LNCAP (cell line): ENCODE measurements at regions not wholly inside any gene's neighbourhood (a gene's known extent, or its start where the extent isn't known, plus 50 kb on each side); places are given as distances from the start of the nearest gene placed in this dataset.

Source experiments
- TF ChIP-seq, protein P1 (sequence below): fragments of 450-650 bp; IDR thresholded peaks from 2 replicates; pipeline ENCODE4 v1.5.1; 2017; ENCODE audit warnings: mild to moderate bottlenecking

GRCh38 chr7:80309377-80309776 lies 174.7 kb downstream of the GNAI1 start:
- TF ChIP-seq, protein P1, sequence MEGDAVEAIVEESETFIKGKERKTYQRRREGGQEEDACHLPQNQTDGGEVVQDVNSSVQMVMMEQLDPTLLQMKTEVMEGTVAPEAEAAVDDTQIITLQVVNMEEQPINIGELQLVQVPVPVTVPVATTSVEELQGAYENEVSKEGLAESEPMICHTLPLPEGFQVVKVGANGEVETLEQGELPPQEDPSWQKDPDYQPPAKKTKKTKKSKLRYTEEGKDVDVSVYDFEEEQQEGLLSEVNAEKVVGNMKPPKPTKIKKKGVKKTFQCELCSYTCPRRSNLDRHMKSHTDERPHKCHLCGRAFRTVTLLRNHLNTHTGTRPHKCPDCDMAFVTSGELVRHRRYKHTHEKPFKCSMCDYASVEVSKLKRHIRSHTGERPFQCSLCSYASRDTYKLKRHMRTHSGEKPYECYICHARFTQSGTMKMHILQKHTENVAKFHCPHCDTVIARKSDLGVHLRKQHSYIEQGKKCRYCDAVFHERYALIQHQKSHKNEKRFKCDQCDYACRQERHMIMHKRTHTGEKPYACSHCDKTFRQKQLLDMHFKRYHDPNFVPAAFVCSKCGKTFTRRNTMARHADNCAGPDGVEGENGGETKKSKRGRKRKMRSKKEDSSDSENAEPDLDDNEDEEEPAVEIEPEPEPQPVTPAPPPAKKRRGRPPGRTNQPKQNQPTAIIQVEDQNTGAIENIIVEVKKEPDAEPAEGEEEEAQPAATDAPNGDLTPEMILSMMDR, result no peak

DNA sequence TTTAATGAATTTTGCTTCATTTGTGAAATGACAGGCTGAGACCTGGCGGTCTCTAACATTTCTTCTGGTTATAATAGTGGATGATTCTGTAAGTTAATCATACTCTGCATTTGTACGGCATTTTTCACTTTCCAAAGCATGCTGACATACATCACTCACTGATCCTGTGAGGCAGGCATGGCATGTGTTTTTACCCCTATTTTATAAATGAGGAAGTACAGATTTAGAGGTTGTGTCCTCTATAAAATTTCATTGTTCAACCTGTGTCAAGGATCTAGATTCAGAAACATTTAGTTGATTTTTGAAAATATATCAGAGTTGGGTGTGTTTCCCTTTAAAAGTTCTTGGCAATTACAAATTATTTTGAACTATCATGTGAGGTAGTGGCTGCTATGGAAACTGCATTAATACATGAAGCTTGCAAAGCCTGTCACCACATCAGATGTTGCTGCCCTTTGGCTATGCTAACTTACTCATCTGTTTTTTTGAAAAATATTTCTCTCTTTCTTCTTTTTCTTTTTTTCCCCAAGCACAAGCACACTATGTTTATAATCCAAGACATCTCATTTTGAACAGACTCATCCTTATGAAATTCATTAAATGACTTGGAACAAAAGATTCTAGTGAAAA lies 172.7 kb downstream of the GNAI1 start:
- TF ChIP-seq, protein P1, result no peak

- TF ChIP-seq, protein P1, result no peak
Observed at GRCh38 chr7:80303315-80303714, 168.7 kb downstream of the GNAI1 start.

DNA sequence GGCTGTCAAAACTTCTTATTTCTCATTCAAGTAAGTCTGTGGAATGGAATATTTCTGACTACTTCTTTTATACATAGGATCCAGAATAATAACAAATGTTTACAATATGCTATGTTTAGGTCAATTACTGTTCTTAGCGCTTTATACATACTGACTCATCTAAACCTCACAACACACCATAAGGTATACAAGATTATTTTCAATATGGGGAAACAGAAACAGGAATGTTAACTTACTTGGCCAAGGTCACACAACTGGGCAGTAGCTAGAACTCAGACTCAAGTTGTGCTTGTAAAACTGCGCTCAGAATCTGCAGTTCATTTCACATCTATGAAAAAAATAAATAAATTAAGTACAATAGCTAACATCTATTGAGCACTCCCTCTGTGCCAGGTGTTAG lies 168.0 kb downstream of the GNAI1 start:
- TF ChIP-seq, protein P1, result no peak

GRCh38 chr7:80302078-80302477 lies 167.4 kb downstream of the GNAI1 start:
- TF ChIP-seq, protein P1, result no peak

- TF ChIP-seq, protein P1, result no peak
Observed at GRCh38 chr7:80298201-80298600, 163.6 kb downstream of the GNAI1 start.

DNA sequence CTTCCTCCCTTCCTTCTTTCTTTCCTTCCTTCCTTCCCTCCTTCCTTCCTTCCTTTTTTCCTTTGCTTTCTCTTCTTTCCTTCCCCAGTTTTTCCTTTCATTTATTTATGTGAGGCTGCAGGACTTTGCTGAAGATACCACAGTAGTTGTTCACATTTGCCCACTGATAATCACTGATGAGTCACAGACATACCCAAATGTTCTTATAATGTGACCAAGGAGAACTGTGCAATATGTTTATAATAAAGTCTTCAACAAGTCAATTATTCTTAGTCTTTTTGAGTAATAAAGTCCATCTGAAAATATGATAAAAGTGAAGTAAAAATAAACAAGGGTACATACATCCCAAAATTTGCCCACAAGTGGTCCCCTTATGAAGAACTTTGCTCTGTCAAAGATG lies 159.7 kb downstream of the GNAI1 start:
- TF ChIP-seq, protein P1, result no peak
